Renal pelvis (tissue), 1 donor: ENCODE measurements at regions not wholly inside any gene's neighbourhood (a gene's known extent, or its start where the extent isn't known, plus 50 kb on each side); places are given as distances from the start of the nearest gene placed in this dataset.

ENCODE experiments used
- DNase-seq: peaks from one replicate; pipeline ENCODE4 v3.0.0-alpha.2; 2013

- DNase-seq, result no peak
Observed at GRCh38 chr5:143586781-143587362, 183.4 kb upstream of the NR3C1 start.

DNA sequence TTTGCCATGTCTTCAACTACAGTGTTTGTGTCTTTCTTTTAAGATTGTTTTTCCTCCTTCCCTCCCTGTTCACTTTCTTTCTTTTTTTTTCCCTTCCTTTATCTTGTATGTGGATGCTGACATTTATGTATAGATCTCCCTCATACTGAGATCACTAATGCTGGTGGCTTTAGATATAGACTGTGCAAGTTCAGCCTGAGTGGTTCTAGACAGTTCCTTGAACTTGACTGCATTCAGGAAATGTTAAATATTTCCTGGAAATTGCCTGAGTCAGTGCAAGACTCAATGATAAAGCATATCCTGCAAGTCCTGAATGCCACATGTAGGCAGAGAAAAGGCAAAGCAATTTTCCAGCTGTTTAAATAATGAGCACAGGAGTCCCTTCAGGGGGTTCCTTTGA lies 182.5 kb upstream of the NR3C1 start:
- no peak for DNase-seq

DNA sequence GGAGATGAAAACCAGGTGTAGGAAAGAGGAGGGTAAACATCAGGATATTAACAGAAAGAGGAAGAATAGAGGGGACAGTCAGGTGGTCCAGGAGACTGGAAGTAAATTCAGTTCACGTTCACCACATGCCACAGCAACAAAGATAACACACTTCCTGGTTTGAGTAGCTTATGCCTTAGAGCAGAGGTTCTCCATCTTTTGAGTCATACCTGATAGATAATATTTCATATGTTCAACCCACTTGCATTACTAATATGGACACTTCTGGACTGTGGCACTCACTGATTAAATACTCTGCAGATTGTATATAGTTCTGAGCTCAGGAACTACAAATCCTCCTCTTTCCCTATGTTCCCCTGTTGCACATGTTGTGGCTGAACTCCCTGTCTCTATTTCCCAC lies 179.9 kb upstream of the NR3C1 start:
- no peak for DNase-seq

GRCh38 chr5:143582869-143583268 lies 179.4 kb upstream of the NR3C1 start:
- DNase-seq, result no peak

DNA sequence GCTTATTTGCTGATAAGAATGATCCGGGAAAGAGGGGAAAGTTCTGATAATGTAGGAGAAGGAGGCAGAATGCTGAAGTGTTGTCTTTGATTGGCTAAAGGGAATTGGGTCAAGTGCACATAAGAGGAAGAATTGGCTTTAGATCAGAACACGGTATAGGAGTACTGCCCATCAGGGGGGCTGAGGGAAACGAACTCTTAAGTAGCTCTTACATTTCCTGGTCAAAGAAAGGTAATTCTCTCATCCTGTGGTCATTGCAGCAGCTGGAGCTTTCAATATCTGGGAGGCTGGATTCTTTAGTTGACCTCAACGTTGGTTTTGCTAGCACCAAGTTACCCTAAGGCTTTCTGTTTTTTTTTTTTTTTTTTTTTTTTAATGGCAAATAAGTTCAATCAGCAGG lies 178.7 kb upstream of the NR3C1 start:
- DNase-seq, result no peak

- DNase-seq, result no peak
Observed at GRCh38 chr5:143581649-143582048, 178.2 kb upstream of the NR3C1 start.

- no peak for DNase-seq
Observed at GRCh38 chr5:143581147-143581546, 177.7 kb upstream of the NR3C1 start.

- peak; percentile 71 for DNase-seq
Observed at GRCh38 chr5:143576711-143577484, 173.4 kb upstream of the NR3C1 start.

- DNase-seq, result no peak
Observed at GRCh38 chr5:143575286-143575685, 171.8 kb upstream of the NR3C1 start.

GRCh38 chr5:143574236-143574635 lies 170.8 kb upstream of the NR3C1 start:
- DNase-seq, result no peak

GRCh38 chr5:143573568-143574170 lies 170.2 kb upstream of the NR3C1 start:
- DNase-seq, result no peak

DNA sequence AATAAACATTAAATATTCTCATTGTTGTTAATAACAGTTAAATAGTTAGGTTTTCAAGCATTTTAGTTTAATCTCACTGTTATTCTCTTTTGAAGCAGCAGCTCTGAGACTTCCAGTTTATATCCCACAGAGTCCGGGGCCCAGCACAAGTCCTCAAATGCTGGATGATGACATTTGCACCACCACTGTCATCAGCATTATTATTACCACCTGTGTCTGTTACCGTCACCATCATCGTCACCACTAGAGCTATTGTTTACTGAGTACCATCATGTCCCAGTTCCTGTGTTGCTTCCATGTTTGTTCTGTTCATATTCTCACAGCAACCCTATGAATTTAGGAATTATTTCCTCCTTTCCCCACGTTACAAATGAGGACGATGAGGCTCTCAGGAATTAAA lies 169.2 kb upstream of the NR3C1 start:
- DNase-seq, result no peak

DNA sequence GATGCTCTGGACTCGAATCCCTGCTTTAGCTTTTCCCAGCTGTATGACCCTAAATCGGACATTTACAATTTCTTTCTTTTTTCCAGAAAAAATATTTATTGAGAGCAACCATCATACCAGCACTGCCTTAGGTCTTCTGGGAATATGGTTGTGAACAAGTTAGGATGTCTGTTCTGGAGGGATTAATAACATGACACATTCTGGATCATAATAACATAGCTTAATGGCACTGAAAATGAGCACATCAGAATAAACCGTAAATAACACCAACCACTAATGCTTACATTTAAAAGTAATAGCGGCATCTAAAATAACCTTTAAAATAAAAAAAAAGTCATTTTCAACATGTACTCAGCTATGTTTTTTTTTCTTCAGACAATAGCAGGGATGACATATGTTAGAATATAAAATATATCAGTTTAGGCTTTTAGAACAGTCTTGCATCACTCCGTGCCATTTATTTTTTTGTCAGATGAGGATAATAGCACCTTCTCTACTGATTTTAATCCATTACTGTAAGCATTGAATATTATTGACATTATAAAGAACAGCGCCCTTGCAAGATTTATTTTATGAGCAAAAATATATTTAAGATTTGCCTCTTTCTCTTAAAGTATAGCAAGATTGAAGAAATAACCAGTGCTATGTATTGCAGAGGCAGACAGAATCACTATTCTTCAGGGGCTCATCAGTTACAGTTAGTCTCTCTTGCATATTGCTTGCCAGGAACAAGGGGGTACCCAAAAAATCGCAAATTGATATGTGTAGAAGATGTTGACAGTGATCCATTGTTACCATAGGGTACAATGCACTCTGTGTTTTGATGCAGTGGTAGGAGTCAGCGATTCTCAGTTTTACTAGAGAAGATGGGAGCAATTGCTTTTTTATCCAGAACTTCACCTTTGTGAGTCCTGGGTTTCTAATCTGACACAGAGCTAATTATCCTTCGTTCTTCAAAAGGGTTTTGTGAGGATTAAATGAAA lies 168.4 kb upstream of the NR3C1 start:
- DNase-seq, result no peak

DNA sequence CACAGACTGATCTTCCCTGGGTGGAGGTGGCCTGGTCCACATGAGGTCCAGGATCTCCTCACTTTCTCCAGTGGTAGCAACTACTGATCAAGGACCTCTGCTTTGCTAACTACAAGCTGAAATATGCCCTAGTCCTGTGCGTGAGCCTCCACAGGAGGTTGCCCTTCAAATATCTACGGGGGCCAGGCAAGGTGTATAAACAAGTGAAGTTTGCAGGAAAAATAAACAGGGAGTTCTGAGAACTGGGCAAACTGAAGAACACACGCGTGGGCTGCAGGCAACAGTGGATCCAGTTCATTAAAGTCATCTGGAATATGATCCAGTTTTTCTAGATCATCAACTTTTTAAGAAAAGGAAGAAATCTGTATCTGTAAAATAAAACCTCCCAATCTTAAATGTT lies 167.5 kb upstream of the NR3C1 start:
- no peak for DNase-seq

GRCh38 chr5:143569722-143570567 lies 166.5 kb upstream of the NR3C1 start:
- DNase-seq, result no peak

DNA sequence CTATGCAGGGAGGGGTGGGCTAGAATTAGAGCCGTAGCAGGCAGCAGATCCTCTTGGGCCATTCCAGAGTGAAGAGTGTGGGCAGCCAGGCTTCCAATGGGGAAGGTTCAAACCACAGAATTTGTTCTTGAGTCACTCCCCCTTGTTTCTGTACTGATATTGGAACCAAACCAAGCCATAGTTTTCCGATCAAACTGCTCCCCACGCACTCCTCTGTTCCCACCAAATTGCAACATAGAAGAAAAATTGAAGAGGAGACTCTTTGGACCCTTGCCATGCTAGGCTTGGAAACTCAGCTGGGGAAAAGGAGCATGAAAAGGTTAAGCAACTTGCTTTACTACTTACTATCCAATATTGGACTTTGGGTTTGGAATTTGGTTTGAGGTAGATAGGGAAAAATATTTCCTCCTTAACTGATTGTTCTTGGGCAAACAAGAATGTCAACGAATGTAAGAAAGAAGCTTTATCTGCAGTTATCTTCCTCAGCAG lies 165.8 kb upstream of the NR3C1 start:
- no peak for DNase-seq

DNA sequence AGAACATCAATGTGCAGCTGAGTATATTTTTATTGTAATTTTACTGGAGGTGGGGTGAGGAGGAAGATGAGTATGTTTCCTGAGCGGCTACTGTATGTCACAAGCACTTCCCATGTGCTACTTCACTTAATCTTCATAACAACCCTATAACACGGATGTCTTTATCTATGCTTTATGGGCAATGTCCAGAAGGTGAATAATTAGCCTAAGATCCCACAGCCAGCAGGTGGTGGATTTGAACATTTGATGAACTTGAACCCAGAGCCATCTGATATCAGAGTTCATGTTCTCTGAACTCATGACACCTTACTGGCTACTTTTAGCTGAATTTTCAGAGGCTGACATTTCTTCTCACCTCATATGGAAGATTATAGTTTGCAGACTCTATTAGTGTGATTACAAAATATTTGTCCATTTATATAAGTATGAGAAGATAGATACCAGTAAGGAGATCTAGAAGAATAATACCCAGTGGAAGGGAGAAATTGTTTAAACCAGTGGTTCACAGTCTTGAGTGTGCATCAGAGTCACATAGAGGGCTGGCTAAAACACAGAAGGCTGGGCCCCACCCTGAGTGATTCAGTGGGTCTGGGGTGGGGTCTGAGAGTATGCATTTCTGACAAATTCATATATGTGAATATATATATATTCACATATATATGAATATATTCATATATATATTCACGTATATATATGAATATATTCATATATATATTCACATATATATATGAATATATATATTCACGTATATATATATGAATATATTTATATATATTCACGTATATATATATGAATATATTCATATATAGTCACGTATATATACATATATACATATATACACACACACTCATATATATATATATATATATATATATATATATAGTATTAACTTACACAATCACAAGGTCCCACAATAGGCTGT lies 164.4 kb upstream of the NR3C1 start:
- no peak for DNase-seq

GRCh38 chr5:143566139-143566538 lies 162.7 kb upstream of the NR3C1 start:
- no peak for DNase-seq

- DNase-seq, result no peak
Observed at GRCh38 chr5:143564417-143564816, 160.9 kb upstream of the NR3C1 start.

DNA sequence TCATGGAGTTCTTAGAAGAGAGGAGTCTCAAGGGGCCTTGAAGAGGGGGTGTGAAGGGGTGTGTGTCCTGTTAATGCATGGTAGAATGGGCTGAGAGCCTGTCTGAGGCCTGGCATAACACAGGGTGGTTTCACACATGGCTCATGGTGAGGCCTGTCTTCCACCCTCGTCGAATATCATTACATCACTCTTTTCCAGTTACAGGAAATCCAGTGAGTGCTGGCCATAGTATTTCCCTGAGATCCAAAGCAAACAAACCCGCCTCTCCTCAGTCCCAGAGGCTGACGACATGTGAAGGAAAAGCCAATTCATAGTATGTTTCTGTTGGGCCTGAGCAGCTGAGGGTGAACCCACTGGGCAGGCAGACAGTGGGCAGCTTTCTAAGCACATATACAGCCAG lies 159.4 kb upstream of the NR3C1 start:
- no peak for DNase-seq
